MCF 10A (cell line): ENCODE measurements at regions not wholly inside any gene's neighbourhood (a gene's known extent, or its start where the extent isn't known, plus 50 kb on each side); places are given as distances from the start of the nearest gene placed in this dataset.

Experiments used
- BruUV-seq: library from RNA; stranded (reverse); fragments of 400-500 nt; replicated peaks from 2 replicates; lab custom pipeline; 2021; lab: Mats Ljungman, UMichigan
- CTCF ChIA-PET: fragments of 300-600 bp; sonication (Branson Sonifier 250); formaldehyde crosslinking; extraction: SDS; loops from one replicate; lab custom pipeline; 2021; ENCODE audit warnings: antibody characterized with exemption, inconsistent platforms; lab: Yijun Ruan, JAX
- POLR2A ChIA-PET: fragments of 300-600, 350-650 bp; sonication (Branson Sonifier 250); formaldehyde crosslinking; extraction: SDS; loops from one replicate; lab custom pipeline; 2020; ENCODE audit warnings: antibody characterized with exemption, inconsistent platforms; lab: Yijun Ruan, JAX
- DNase-seq: peaks from one replicate; pipeline ENCODE4 v3.0.0-alpha.2; 2018; ENCODE audit not compliant: unreplicated experiment
- H3K27ac Mint-ChIP-seq: one replicate; pipeline ENCODE4 v1.8.0; 2022; ENCODE audit warnings: mild to moderate bottlenecking, low read depth, mixed read lengths; ENCODE audit not compliant: unreplicated experiment
- H3K27me3 Mint-ChIP-seq: one replicate; pipeline ENCODE4 v1.8.0; 2022; ENCODE audit warnings: mixed read lengths; ENCODE audit not compliant: insufficient read depth, unreplicated experiment
- H3K36me3 Mint-ChIP-seq: one replicate; pipeline ENCODE4 v1.8.0; 2022; ENCODE audit warnings: mild to moderate bottlenecking, moderate library complexity, mixed read lengths; ENCODE audit not compliant: insufficient read depth, unreplicated experiment
- H3K4me1 Mint-ChIP-seq: one replicate; pipeline ENCODE4 v1.8.0; 2022; ENCODE audit warnings: mixed read lengths; ENCODE audit not compliant: insufficient read depth, unreplicated experiment
- H3K4me3 Mint-ChIP-seq: one replicate; pipeline ENCODE4 v1.8.0; 2022; ENCODE audit warnings: mild to moderate bottlenecking, moderate library complexity, mixed read lengths; ENCODE audit not compliant: unreplicated experiment
- H3K9me3 Mint-ChIP-seq: one replicate; pipeline ENCODE4 v1.8.0; 2022; ENCODE audit warnings: mixed read lengths; ENCODE audit not compliant: unreplicated experiment
- CTCF ChIP-seq: fragments of 200-600 bp; IDR thresholded peaks from one replicate; pipeline ENCODE4 v1.8.0; 2022; ENCODE audit warnings: antibody characterized with exemption, mild to moderate bottlenecking; ENCODE audit not compliant: unreplicated experiment
- intact Hi-C: fragments of 100-400 bp; cut with micrococcal nuclease; formaldehyde crosslinking; loops from 2 replicates; pipeline ENCODE4 v1.14.1; 2022

- DNase-seq: no peak
- CTCF ChIA-PET: no interaction called here
- no TSS peak for BruUV-seq
- no peak overlapping the region for H3K4me3 Mint-ChIP-seq
- H3K27ac Mint-ChIP-seq: no peak overlapping the region
- no peaks in the 10 kb centered on the region for H3K27me3 Mint-ChIP-seq
- intact Hi-C loops: no loop called here
- POLR2A ChIA-PET: no interaction called here
- no peak for TF ChIP-seq CTCF
- no peaks in the 10 kb centered on the region for H3K9me3 Mint-ChIP-seq
- H3K36me3 Mint-ChIP-seq: no peaks in the 10 kb centered on the region
- no peaks in the 10 kb centered on the region for H3K4me1 Mint-ChIP-seq
Measured at GRCh38 chr13:22538400-22538799, 642.4 kb upstream of the SGCG start.

- Mint-ChIP-seq H3K36me3 (no peaks in the 10 kb centered on the region), H3K9me3 (peaks cover 13% of the 10 kb centered on the region), H3K27ac (no peak overlapping the region), H3K27me3 (no peaks in the 10 kb centered on the region), H3K4me1 (peaks cover 5% of the 10 kb centered on the region), H3K4me3 (no peak overlapping the region)
- no peak for TF ChIP-seq CTCF
- intact Hi-C loops: no loop called here
- no peak for DNase-seq
- CTCF ChIA-PET: no interaction called here
- POLR2A ChIA-PET: no interaction called here
- BruUV-seq: no TSS peak
Measured at GRCh38 chr13:22549126-22549525, 631.7 kb upstream of the SGCG start.

- ChIA-PET CTCF (interaction anchor here (0.7 kb wide), 1 partner anchor 817 kb away, joined by 3 read pairs; no protein-coding TSS in a partner anchor), POLR2A (interaction anchor here (0.7 kb wide), 1 partner anchor 12 kb away, joined by 6 read pairs; no protein-coding TSS in a partner anchor)
- no peaks in the 10 kb centered on the region for H3K27me3 Mint-ChIP-seq
- H3K9me3 Mint-ChIP-seq: peaks cover 7% of the 10 kb centered on the region
- no TSS peak for BruUV-seq
- TF ChIP-seq CTCF: no peak
- H3K36me3 Mint-ChIP-seq: no peaks in the 10 kb centered on the region
- intact Hi-C loops: no loop called here
- no peak for DNase-seq
- H3K4me1 Mint-ChIP-seq: no peaks in the 10 kb centered on the region
- H3K4me3 Mint-ChIP-seq: no peak overlapping the region
- H3K27ac Mint-ChIP-seq: no peak overlapping the region
Measured at GRCh38 chr13:22561581-22561980, 619.2 kb upstream of the SGCG start.

- TF ChIP-seq CTCF: no peak
- BruUV-seq: no TSS peak
- CTCF ChIA-PET: interaction anchor here (0.6 to 0.7 kb wide), 3 partner anchors 22 to 816 kb away, joined by 3 read pairs; no protein-coding TSS in a partner anchor
- H3K27me3 Mint-ChIP-seq: no peaks in the 10 kb centered on the region
- H3K27ac Mint-ChIP-seq: no peak overlapping the region
- no peaks in the 10 kb centered on the region for H3K36me3 Mint-ChIP-seq
- no peak for DNase-seq
- peaks cover 7% of the 10 kb centered on the region for H3K9me3 Mint-ChIP-seq
- intact Hi-C loops: no loop called here
- H3K4me1 Mint-ChIP-seq: no peaks in the 10 kb centered on the region
- no peak overlapping the region for H3K4me3 Mint-ChIP-seq
- POLR2A ChIA-PET: interaction anchor here (0.6 kb wide), 1 partner anchor 927 kb away, joined by 3 read pairs; no protein-coding TSS in a partner anchor
Measured at GRCh38 chr13:22562116-22562515, 618.7 kb upstream of the SGCG start.
